IPS DF 4.7 (cell line): ENCODE measurements at regions not wholly inside any gene's neighbourhood (a gene's known extent, or its start where the extent isn't known, plus 50 kb on each side); places are given as distances from the start of the nearest gene placed in this dataset.
"Not testable (repeated sequence)": the region's sequence is repeated elsewhere in the genome, so short reads cannot be mapped to it uniquely, and the experiment has no call there.

Source experiments
- DNase-seq: peaks from one replicate; pipeline ENCODE4 v3.0.0-alpha.2; 2013; ENCODE audit warnings: low spot score; ENCODE audit errors: extremely low read depth

DNA sequence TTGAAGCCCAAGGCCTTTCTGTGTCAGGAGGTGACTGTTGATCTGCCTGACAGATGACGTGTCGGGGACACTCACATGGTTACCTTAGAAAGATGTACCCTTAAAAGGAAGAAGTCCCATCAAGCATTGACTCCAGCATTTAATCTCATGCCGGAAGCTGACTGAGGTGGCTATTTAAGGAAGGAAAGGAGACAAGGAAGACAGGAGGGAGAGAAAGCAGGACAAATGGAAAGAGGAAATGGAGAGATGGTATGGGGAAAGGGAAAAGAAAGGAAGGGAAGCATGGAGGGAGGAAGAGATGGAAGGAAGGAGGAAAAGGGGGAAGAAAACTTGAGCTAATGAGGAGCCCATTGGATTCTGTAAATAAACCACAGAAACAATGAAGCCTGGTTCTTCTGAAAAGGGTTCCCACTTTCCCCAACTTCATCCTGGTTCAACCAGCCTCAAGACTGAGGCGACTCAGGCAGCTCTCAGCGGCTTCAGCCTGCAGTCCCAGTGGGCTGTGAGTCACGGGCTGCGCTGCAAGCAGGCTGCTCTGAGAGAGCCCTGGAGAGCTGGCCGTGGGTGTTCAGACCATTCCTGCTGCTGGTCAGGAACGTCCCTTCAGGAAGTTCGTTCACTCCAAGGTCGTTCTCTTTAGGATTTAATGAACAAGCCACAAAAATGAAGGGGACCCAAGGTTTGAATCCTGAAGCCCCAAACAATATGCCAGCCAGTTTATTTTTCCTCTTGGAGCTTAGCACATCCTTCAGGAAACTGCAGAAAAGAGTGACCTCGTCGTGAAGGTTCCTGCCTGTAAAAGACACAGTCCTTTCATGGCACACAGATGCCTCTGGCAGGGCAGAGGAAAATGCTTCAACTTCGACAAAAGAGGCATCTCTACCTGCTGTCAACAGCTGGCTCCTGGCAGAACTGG is 69.6 kb upstream of the THBS1 start:
- no peak for DNase-seq

- no peak for DNase-seq
Measured at GRCh38 chr15:39511916-39512260, 69.0 kb upstream of the THBS1 start.

GRCh38 chr15:39512643-39513042 is 68.2 kb upstream of the THBS1 start:
- DNase-seq: no peak

GRCh38 chr15:39513936-39514335 is 66.9 kb upstream of the THBS1 start:
- no peak for DNase-seq

- no peak for DNase-seq
Measured at GRCh38 chr15:39514933-39515332, 65.9 kb upstream of the THBS1 start.

GRCh38 chr15:39515765-39516164 is 65.1 kb upstream of the THBS1 start:
- DNase-seq: no peak

DNA sequence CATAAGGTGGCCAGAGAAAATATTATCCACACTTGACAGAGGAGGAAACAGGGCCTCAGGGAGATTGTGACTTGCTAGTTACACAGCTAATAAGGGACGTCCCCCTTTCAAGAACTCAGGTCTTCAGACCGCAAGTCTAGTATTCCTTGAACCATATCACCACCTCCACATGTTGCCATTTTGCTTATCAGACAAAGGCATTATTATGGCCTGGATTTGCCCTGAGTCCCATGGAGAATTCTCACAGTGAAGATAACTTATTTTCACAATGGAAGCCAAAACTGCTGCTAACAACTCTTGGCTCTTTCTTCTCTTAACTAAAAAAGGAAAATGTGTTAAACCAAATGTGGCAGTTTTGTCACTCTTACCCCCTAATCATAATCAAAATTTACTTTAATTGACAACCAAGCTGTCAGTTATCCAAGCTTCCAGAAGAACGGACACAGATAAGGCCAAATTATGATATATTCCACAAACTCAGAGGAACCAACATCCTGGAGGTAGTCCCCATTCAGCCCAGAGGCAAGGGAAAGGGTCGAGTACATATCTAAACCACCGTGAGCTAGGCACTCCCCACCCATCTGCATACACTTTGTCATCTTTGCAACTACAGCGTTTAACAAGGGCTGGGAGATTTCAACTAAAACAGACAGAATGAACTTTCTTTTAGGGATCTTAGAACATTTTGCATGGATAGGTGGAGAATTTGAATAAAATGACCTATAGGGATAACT is 63.6 kb upstream of the THBS1 start:
- DNase-seq: no peak

- DNase-seq: not testable (repeated sequence)
Measured at GRCh38 chr15:39523968-39524367, 56.9 kb upstream of the THBS1 start.

GRCh38 chr15:39529457-39529856 is 51.4 kb upstream of the THBS1 start:
- DNase-seq: no peak

DNA sequence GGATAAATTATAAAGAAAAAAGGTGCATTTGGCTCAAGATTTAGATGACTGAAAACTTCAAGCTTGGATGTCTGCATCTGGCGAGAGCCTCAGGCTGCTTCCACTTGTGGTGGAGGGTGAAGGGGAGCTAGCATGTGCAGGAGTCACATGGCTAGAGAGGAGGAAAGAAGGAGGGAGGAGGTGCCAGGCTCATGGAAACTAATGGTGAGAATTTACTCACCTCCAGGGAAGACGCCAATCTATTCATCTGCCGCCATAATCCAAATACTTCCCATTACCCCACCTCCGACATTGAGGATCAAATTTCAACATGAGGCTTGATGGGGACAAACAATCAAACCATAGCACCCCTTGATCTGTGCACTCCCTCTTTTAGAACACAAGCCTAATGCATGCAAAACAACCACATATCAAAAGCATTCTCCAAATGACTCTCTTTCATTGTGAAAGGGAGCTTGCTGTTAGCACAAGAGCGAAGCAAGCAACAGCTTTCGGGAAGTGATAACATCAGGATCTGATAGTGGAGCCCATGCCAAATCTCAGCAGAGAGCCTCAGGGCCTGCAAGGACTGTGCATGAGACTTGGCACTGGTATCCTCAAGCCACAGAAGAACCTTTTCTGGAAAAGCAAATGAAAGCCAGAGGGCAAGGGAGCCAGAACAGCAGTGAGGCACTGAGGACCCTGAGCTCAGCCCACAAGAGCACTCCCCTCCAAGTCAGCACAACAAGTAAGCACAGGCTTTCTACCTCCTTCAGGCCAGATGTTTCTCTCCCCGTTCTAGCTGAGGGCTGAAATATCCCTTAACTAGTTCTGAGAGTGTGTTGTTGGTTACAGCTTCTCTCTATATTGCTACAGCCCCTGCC is 50.2 kb upstream of the THBS1 start:
- DNase-seq: peak; percentile 7
